Lung (tissue), 11 donors: ENCODE measurements at regions not wholly inside any gene's neighbourhood (a gene's known extent, or its start where the extent isn't known, plus 50 kb on each side); places are given as distances from the start of the nearest gene placed in this dataset.

Source experiments
- ATAC-seq: fragments of 200-7000 bp; cut with Tn5 transposase; one replicate; pipeline ENCODE4 v1.9.1; 2020; ENCODE audit warnings: moderate number of reproducible peaks; ENCODE audit not compliant: insufficient read depth, low FRiP score
- DNase-seq, 3 donors: peaks; one replicate each; pipeline ENCODE4 v3.0.0-alpha.2; 2013 to 2017
- H3K27ac ChIP-seq, 2 donors: one replicate each; pipeline ENCODE4 v1.5.1; 2013; ENCODE audit warnings: mild to moderate bottlenecking in 2 of 2, moderate library complexity in 2 of 2, control low read depth in 1 of 2, inconsistent platforms in 1 of 2, low read depth in 1 of 2, low read length in 1 of 2
- H3K27me3 ChIP-seq, 3 donors: one replicate each; pipeline ENCODE4 v1.5.1; 2013; ENCODE audit warnings: low read length in 2 of 3; ENCODE audit not compliant: control insufficient read depth in 3 of 3, insufficient read depth in 3 of 3
- H3K36me3 ChIP-seq, 4 donors: one replicate each; pipeline ENCODE4 v1.5.1; 2013; ENCODE audit warnings: low read length in 4 of 4, mild to moderate bottlenecking in 1 of 4, moderate library complexity in 1 of 4; ENCODE audit not compliant: control insufficient read depth in 4 of 4, insufficient read depth in 4 of 4
- H3K4me1 ChIP-seq, 5 donors: one replicate each; pipeline ENCODE4 v1.5.1; 2013; ENCODE audit warnings: low read length in 5 of 5, mild to moderate bottlenecking in 2 of 5, moderate library complexity in 1 of 5; ENCODE audit not compliant: control insufficient read depth in 5 of 5, insufficient read depth in 5 of 5
- H3K4me3 ChIP-seq: one replicate; pipeline ENCODE4 v1.5.1; 2013; ENCODE audit warnings: mild to moderate bottlenecking, control low read depth, moderate library complexity
- H3K9ac ChIP-seq, 2 donors: one replicate each; pipeline ENCODE4 v1.5.1; 2013; ENCODE audit warnings: low read length in 2 of 2, control low read depth in 1 of 2; ENCODE audit not compliant: insufficient read depth in 1 of 2
- H3K9me3 ChIP-seq, 4 donors: one replicate each; pipeline ENCODE4 v1.5.1; 2013; ENCODE audit warnings: low read length in 3 of 4, mild to moderate bottlenecking in 1 of 4, moderate library complexity in 1 of 4; ENCODE audit not compliant: control insufficient read depth in 4 of 4, insufficient read depth in 3 of 4
- WGBS, 2 donors: extraction: QIAGEN DNeasy Blood & Tissue Kit; methylation state at CpG; one replicate each; pipeline ENCODE4 v1.1.7; 2013; 5-methylcytosine and 5-hydroxymethylcytosine counted together
- TF ChIP-seq, protein P1 (sequence below): IDR thresholded peaks from 2 replicates; pipeline ENCODE4 v1.5.1; 2012; ENCODE audit warnings: mild to moderate bottlenecking; ENCODE audit errors: control extremely low read depth, extremely low read depth
- donor health status: control.
- donor health status: control.
- donor health status: Bipolar disorder and iron deficiency.
- donor health status: healthy.
- donor health status: DM: yes; HTN: yes; CAD: no.

DNA sequence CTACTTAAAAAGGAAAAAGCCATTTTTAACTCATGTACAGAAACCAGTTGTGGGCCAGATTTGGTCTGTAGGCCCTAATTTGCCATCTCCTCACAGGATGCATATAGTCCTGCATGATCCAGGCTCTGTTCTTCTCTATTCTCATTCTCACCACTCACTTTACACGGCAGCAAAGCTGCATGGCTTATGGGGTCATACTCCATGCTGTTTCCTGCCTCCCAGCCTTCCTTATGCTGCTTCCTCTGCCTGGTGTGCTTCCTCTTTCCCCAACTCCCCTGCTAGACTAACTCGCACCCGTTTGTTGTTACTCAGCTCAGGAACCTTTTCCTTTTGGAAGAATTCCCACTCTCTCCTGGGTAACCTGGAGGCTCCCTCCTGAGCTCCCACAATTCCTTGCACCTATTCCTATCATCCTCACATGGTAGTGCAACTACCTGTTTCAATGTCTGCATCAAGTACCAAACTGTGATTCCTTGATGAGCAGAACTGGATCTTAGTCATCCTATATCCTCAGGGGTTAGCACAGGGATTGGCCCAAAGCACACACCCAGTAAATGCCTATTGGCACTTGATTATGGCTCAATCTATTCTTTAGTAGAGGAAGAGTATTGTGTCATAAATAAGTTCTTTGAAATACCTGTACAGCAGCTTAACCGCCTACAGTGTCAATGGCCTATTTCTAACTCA is 172.1 kb upstream of the MITF start:
- no peak for DNase-seq
- no peak overlapping the region for H3K4me3 ChIP-seq
- no peaks in the 10 kb centered on the region for H3K9me3 ChIP-seq
- no peak for ATAC-seq
- WGBS, 2 donors, result 46 to 78% methylated on average over 4 of the region's 4 CpGs
- H3K27me3 ChIP-seq, result no peaks in the 10 kb centered on the region
- no peak overlapping the region for H3K27ac ChIP-seq
- peaks cover 0 to 28% (median 5%) of the 10 kb centered on the region in 5 donors for H3K4me1 ChIP-seq
- H3K9ac ChIP-seq, result no peak overlapping the region
- TF ChIP-seq, protein P1, sequence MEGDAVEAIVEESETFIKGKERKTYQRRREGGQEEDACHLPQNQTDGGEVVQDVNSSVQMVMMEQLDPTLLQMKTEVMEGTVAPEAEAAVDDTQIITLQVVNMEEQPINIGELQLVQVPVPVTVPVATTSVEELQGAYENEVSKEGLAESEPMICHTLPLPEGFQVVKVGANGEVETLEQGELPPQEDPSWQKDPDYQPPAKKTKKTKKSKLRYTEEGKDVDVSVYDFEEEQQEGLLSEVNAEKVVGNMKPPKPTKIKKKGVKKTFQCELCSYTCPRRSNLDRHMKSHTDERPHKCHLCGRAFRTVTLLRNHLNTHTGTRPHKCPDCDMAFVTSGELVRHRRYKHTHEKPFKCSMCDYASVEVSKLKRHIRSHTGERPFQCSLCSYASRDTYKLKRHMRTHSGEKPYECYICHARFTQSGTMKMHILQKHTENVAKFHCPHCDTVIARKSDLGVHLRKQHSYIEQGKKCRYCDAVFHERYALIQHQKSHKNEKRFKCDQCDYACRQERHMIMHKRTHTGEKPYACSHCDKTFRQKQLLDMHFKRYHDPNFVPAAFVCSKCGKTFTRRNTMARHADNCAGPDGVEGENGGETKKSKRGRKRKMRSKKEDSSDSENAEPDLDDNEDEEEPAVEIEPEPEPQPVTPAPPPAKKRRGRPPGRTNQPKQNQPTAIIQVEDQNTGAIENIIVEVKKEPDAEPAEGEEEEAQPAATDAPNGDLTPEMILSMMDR, result no peak
- no peaks in the 10 kb centered on the region for H3K36me3 ChIP-seq

DNA sequence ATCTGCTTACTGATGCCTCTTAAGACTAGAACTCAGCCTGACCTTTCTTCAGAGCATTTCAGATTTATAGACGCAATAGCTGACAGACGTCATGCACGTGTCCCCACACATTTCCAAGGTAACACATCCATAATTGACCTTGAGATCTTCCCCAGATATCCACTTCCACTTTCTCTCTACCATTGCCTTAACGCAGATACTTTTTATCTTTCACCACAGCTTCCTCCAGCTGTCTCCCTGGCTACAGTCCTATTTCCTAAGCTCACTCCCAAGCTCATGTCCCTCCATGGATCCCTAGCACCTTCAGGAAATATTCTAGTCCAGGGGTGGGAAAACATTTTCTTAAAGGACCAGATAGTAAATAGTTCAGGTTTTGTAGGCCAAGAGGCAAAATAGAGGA is 173.0 kb upstream of the MITF start:
- Histone ChIP-seq H3K27me3 (no peaks in the 10 kb centered on the region), H3K36me3 (no peaks in the 10 kb centered on the region), H3K4me1 (peaks cover 0 to 36% (median 10%) of the 10 kb centered on the region in 5 donors), H3K9ac (no peak overlapping the region), H3K27ac (no peak overlapping the region), H3K9me3 (no peaks in the 10 kb centered on the region), H3K4me3 (no peak overlapping the region)
- DNase-seq (peak in 1 of 3 donors; percentile 59), ATAC-seq (no peak)
- TF ChIP-seq, protein P1, result no peak
- 50 to 56% methylated on average over 4 of the region's 4 CpGs for WGBS, 2 donors

DNA sequence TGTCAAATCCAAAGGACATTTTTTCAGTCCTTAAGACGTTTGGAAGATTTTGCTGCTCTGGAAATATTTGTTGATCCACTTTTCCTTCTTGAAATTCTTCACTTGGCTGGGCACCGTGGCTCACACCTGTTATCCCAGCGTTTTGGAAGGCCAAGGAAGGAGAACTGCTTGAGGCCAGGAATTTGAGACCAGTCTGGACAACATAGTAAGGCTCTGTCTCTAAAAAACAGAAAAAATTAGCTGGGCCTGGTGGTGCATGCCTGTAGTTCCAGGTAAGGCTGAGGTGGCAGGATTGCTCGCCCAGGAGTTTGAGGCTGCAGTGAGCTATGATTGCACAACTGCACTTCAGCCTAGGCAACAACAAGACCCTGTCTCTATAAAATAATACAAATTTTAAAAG is 173.9 kb upstream of the MITF start:
- Histone ChIP-seq H3K36me3 (no peaks in the 10 kb centered on the region), H3K27ac (no peak overlapping the region), H3K4me1 (peaks cover 0 to 43% (median 17%) of the 10 kb centered on the region in 5 donors), H3K9me3 (no peaks in the 10 kb centered on the region), H3K4me3 (no peak overlapping the region), H3K27me3 (no peaks in the 10 kb centered on the region), H3K9ac (no peak overlapping the region)
- WGBS, 2 donors, result 71 to 76% methylated on average over 4 of the region's 4 CpGs
- no peak for ATAC-seq
- DNase-seq, result no peak
- TF ChIP-seq, protein P1, result no peak

DNA sequence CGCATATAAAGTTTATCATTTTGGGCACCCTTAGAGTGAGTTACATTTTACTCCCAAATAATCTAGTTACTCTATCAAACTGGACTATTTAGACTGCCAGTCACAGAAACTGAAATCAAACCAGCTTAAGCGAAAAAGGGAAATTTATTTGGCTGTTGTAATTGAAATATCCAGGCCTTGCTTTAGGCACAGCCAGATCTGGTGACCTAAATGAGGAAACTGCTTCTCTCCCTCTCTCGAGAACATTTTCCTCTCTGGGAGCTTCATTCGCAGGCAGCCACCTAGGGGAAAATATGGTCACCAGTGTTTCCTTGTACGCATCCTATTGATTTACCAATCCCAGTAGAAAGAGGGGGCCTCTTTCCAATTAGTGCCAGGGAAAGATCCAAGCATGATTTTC is 175.3 kb upstream of the MITF start:
- H3K27me3 ChIP-seq, result no peaks in the 10 kb centered on the region
- TF ChIP-seq, protein P1, result no peak
- H3K9ac ChIP-seq, result no peak overlapping the region
- no peak overlapping the region for H3K27ac ChIP-seq
- DNase-seq (no peak), ATAC-seq (no peak)
- H3K36me3 ChIP-seq, result no peaks in the 10 kb centered on the region
- 52 to 74% methylated on average over 5 of the region's 5 CpGs for WGBS, 2 donors
- H3K9me3 ChIP-seq, result no peaks in the 10 kb centered on the region
- H3K4me1 ChIP-seq, result peaks cover 0 to 48% (median 18%) of the 10 kb centered on the region in 5 donors
- H3K4me3 ChIP-seq, result no peak overlapping the region
